OCI-LY7 (cell line): ENCODE measurements at regions not wholly inside any gene's neighbourhood (a gene's known extent, or its start where the extent isn't known, plus 50 kb on each side); places are given as distances from the start of the nearest gene placed in this dataset.

Experiments
- CTCF ChIP-seq: fragments of 200-600 bp; sonication (generic); conservative IDR thresholded peaks from 2 replicates; pipeline ENCODE4 v1.5.1; 2014; ENCODE audit warnings: mild to moderate bottlenecking, antibody characterized with exemption, low read length, moderate library complexity, mixed read lengths
- EZH2phosphoT487 ChIP-seq: fragments of 200-600 bp; sonication (generic); IDR thresholded peaks from 2 replicates; pipeline ENCODE4 v1.6.1; 2018; ENCODE audit warnings: low read depth, borderline replicate concordance, mild to moderate bottlenecking, mixed run types, antibody characterized with exemption, low read length, moderate library complexity, mixed read lengths

GRCh38 chr4:81586706-81587105 is 115.0 kb upstream of the RASGEF1B start:
- TF ChIP-seq CTCF (no peak), EZH2phosphoT487 (no peak)
